GM18505 (cell line): ENCODE measurements at regions not wholly inside any gene's neighbourhood (a gene's known extent, or its start where the extent isn't known, plus 50 kb on each side); places are given as distances from the start of the nearest gene placed in this dataset.

Experiments
- ATAC-seq: cut with Tn5 transposase; IDR thresholded peaks from one replicate; pipeline ENCODE4 v1.9.1; 2021; ENCODE audit not compliant: unreplicated experiment
- POLR2A ChIP-seq: IDR thresholded peaks from 4 replicates; pipeline ENCODE4 v1.6.1; 2011; ENCODE audit warnings: borderline replicate concordance; ENCODE audit not compliant: insufficient read depth, insufficient read length; ENCODE audit errors: extremely low read depth

DNA sequence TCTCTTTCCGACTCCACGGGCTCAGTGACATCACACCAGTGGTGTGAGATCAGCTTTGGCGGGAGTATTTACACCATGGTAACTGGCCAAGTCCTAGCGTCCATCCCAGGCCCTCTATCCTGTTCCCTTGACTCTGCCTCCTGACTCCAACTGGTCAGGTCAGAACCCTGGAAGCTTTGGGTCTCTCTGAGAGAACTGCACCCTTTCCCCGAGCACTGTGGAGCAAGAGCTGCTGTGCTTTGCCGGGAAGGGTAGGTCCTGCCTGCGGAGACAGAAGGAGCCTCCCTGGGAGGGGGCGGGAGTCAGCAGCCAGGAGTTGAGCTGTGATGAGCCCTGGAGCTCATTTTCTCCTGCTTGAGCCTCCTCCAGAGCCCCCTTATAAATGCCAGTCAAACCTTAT is 212.1 kb upstream of the TNRC6C start:
- no peak for ATAC-seq
- TF ChIP-seq POLR2A: no peak

- no peak for TF ChIP-seq POLR2A
- no peak for ATAC-seq
These were observed 211.5 kb upstream of the TNRC6C start for GRCh38 chr17:77746896-77747554.

GRCh38 chr17:77748436-77748835 is 210.1 kb upstream of the TNRC6C start:
- no peak for TF ChIP-seq POLR2A
- ATAC-seq: no peak

- TF ChIP-seq POLR2A: no peak
- no peak for ATAC-seq
These were observed 209.2 kb upstream of the TNRC6C start for GRCh38 chr17:77749321-77749751.

DNA sequence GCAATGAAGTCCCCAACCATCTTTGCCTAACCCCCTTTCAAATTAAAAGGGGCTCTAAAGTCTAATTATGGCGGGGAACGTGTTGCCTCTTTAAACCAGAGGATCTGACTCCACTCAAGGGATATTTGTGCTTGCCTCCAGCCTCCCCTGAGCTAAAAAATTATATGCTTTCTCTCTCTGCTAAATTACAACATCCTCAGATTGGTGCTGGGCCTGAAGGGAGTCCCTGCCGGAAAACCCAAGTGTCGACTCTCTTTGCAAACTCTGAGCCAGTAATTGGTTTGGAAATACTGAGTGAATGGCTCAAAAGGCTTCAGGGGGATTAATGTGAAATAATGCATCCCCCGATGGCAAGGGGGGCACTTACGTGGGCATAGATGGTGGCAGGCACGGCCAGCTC is 208.5 kb upstream of the TNRC6C start:
- no peak for TF ChIP-seq POLR2A
- no peak for ATAC-seq

GRCh38 chr17:77750427-77751043 is 208.0 kb upstream of the TNRC6C start:
- ATAC-seq: no peak
- no peak for TF ChIP-seq POLR2A

GRCh38 chr17:77753246-77753645 is 205.3 kb upstream of the TNRC6C start:
- ATAC-seq: no peak
- no peak for TF ChIP-seq POLR2A

GRCh38 chr17:77753691-77754245 is 204.7 kb upstream of the TNRC6C start:
- ATAC-seq: no peak
- TF ChIP-seq POLR2A: no peak

- no peak for TF ChIP-seq POLR2A
- ATAC-seq: no peak
These were observed 203.5 kb upstream of the TNRC6C start for GRCh38 chr17:77754956-77755355.

DNA sequence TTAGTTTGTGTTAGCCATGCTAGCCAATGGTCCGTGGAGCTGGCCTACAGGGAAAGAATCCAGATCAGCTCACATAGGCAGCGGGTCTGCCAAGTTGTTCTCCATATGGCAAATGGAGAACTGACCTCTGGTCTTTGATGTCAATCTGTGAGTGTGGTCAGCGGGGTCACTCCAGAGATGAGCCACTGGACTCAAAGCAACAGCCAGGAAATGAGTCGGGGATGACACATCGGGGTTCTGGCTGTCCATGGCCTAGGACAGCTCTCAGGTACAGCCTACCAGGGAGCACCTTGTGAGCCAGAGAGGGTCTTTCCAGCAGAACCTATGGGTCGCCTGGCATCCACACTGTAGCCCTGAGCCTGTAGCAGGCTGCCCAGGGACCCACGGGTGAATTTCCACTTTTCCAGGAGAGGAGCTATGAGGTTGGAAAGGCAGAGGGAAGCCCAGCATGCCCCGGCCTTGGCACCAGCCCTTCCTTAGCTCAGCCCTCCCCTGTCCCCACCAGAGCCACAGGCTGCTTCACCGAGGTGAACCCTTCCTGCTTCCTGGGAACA is 203.0 kb upstream of the TNRC6C start:
- no peak for TF ChIP-seq POLR2A
- ATAC-seq: no peak

DNA sequence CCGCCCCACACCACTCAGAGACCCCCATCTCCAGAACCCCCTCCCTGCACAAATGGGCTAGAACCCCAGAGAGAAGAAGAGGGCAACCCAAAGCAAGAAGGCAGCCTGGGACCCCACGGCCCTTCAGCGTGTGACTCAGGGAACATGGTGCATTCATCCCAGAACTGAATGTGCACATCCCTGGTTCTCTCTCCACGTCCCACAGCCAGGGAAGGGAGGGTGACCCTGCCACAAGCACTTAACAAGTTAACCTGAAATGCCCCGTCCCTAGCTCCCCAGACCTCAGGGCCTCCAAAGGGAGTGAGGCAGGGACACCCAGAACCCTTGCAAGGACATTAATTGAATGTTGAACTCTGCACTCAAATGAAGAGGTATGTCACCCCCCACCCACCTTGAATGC is 202.5 kb upstream of the TNRC6C start:
- no peak for ATAC-seq
- no peak for TF ChIP-seq POLR2A

DNA sequence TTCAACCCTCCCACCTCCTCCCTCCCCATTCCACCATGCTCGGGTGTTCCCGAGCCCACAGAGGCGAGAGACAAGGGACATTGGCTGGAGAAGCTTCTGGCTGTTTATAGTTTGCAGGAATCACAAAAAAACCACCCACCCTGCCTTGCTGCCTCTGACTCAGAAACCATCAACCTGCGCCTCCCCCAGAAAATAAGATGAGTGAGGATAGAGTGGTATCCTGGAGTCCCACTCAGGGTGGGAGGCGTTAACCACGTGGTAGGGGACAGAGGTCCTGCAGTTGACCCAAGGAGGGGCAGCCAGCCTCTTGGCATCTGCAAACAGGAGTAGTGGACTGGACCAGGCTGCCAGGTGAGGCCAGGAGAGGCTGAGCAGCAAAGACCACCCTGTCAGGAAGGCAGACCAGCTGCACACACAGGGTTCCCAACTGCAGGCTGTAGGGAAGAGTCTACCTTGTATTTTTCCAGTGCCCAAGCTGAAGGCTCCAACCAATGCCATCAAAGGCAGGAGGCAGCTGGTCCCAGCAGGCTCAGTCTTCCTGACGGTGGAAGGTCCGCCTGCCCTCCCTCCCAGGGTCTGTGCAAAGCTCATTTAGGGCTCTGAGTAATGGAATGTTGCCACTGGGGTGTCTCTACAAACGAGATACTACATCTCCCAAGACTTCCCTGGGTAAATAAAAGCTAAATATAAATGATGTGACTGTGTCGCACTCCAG is 201.5 kb upstream of the TNRC6C start:
- no peak for TF ChIP-seq POLR2A
- ATAC-seq: no peak

- TF ChIP-seq POLR2A: no peak
- no peak for ATAC-seq
These were observed 201.0 kb upstream of the TNRC6C start for GRCh38 chr17:77757561-77757898.
